GM18508 (cell line): ENCODE measurements at regions not wholly inside any gene's neighbourhood (a gene's known extent, or its start where the extent isn't known, plus 50 kb on each side); places are given as distances from the start of the nearest gene placed in this dataset.
"Not testable (repeated sequence)": the region's sequence is repeated elsewhere in the genome, so short reads cannot be mapped to it uniquely, and the experiment has no call there.

Experiments used
- ATAC-seq: cut with Tn5 transposase; IDR thresholded peaks from one replicate; pipeline ENCODE4 v1.9.1; 2021; ENCODE audit warnings: moderate number of reproducible peaks; ENCODE audit not compliant: insufficient read depth, unreplicated experiment

DNA sequence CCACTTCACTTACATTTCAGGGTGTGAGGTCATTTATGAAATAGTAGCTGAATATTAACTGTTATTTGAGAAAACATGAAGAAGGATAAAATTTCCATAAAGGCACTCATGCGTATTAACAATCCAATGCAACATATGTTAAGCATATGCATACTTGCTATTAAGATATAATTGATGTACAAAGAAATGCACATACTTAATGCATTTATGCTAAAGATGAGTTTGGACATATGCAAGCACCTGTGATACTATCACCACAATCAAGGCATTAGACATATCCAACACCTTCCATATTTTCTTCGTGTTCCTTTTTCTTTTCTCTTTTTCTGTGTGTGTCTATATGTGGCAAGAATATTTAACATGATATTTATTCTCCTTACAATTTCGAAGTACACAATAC, 464.8 kb upstream of the BRINP3 start:
- no peak for ATAC-seq

DNA sequence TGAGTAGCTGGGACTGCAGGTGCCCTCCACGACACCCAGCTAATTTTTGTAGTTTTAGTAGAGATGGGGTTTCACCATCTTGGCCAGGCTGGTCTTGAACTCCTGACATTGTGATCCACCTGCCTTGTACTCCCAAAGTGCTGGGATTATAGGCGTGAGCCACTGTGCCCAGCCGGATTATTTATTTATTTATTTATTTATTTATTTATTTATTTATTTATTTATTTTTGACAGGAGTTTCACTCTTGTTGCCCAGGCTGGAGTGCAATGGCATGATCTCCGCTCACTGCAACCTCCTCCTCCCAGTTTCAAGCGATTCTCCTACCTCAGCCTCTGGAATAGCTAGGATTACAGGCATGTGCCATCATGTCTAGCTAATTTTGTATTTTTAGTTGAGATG, 466.1 kb upstream of the BRINP3 start:
- not testable (repeated sequence) for ATAC-seq

- ATAC-seq: no peak
Observed at GRCh38 chr1:190949939-190950338, 472.3 kb upstream of the BRINP3 start.

DNA sequence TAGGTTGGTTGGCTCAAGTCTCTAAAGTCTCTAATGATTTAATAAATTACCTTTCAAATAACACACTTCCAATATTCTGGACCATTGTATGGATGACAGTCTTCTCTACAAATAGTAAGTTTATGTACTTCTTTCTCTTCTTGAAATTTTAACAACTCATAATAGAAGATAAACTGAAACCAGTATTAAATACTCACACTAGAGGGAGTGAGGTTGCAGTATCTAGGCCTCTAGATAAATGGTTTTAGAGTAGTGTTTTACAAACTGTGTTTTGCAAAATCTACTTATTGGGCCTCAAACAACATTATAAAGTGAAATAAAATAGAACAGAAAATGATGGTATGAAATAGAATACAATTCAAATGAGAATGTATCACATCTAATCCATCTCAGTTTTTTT, 479.9 kb upstream of the BRINP3 start:
- ATAC-seq: no peak

GRCh38 chr1:190963321-190963720, 485.7 kb upstream of the BRINP3 start:
- ATAC-seq: no peak

GRCh38 chr1:190975827-190976226, 498.2 kb upstream of the BRINP3 start:
- no peak for ATAC-seq

DNA sequence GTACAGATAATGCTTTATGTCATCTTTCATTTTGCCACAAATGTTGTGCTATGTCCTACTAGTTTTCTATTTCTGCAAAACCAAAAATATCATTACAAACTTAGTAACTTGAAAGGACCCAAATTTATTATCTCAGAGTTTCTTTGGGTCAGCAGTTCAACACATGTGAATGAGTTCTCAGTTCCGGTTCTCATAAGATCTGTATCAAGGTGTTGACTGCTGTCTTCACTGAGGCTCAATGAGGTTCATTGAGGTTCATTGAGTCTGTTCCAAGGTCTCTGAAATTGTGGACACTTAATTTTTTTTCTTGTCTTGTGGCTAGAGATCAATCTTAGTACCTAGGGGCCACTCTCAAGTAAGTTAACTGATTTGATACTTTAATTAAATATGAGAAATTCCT, 525.1 kb upstream of the BRINP3 start:
- ATAC-seq: no peak

DNA sequence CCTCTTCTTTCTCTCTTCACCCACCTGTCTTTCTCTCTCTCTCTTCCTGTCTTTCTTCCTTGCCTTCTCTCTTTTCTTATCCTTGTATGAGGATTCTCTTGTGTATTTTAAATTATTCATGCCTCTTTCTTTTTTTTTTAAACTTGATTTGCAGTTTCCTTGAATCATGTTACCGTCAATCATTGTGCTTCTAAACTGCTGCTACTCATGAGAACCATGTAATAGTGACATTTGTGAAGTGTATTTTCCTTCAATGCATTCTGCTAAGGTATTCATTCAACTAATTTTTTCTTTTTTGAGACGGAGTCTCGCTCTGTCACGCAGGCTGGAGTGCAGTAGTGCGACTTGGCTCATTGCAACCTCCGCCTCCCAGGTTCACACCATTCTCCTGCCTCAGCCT, 539.1 kb upstream of the BRINP3 start:
- ATAC-seq: no peak

DNA sequence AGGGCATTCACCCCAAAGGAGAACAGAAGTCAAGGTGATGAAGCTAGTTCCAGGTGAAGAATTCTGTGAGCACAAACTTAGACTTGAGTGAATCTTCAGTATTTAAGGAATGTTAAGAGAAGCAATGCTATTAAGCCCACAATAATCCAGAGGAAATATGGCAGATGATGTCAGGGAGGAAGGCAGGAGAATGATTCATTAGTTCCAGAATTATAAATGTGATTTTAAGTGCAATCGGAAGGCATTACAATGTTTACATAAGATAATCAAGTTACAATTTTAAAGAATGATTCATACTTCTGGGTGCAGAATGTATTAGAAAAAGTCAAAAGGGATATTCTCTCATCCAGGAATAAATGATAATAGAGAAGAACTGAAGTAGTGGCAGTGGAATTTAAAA, 545.2 kb upstream of the BRINP3 start:
- no peak for ATAC-seq

DNA sequence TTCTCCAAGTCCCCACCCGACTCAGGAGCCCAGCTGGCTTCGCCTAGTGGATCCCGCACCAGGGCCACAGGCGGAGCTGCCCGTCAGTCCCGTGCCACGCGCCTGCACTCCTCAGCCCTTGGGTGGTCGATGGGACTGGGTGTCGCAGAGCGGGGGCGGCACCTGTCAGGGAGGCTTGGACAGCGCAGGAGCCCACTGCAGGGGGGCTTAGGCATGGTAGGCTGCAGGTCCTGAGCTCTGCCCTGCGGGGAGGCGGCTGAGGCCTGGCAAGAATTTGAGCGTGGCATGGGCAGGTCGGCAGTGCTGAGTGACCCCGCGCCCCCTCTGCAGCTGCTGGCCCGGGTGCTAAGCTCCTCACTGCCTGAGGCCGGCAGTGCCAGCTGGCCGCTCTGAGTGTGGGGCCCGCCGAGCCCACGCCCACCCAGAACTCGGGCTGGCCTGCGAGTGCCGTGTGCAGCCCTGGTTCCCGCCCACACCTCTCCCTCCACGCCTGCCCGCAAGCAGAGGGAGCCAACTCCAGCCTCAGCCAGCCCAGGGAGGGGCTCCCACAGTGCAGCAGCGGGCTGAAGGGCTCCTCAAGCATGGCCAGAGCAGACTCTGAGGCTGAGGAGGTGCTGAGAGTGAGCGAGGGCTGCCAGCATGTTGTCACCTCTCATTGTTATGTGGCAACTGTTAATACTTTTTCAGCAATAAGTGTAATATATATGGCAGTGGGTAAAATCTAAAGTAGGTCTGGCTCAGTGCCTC, 548.4 kb upstream of the BRINP3 start:
- ATAC-seq: no peak

DNA sequence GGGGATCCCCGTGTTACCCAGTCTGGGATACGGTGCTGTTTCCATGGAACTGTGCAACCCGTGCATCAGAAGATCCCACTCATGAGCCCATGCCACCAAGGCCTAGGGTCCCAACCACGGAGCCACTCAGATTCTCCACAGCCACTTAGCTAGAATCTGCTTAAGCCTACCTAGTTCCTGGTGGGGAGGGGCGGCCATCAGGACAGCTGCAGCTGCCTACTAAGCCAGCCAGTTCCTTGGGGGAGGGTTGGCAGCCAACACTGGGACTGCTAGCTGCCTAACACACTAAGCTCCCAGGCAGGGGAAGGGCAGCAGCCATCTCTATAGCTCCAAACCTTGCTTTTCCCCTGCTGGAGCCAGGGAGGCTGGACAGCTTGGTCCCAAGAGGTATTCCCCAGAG, 549.2 kb upstream of the BRINP3 start:
- ATAC-seq: no peak

DNA sequence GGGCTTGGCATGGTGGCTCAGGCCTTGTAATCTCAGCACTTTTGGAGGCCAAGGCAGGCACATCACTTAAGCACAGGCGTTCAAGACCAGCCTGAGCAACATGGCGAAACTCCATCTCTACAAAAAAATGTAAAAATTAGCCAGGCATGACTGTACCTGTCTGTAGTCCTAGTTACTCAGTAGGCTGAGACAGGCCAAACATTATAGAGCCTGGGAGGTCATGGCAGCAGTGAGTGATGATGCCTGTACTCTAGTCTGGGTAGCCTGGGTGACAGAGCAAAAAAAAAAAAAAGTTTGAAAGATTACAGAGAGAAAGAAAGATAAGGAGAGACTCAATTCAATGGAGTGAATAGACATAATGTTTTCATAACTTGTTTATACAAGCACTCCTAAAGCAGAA, 556.5 kb upstream of the BRINP3 start:
- no peak for ATAC-seq

DNA sequence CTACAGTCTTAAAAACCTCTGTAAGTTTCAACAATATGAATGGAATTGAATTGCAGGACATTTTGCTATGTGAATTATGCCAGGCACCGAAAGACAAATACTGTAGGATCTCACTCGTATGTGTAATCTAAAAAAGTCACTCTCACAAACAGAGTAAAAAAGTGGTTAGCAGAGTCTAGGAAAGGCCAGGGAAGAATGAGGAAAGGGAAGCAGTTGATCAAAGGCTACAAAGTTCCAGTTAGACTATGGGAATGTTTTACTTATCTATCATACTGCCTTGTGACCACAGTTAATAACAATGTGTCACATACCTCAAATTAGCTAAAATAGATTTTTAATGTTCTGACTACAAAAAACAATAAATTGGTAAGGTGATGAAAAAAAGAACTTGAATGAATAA, 565.4 kb upstream of the BRINP3 start:
- ATAC-seq: no peak

GRCh38 chr1:191049781-191050180, 572.1 kb upstream of the BRINP3 start:
- no peak for ATAC-seq

GRCh38 chr1:191052888-191053287, 575.2 kb upstream of the BRINP3 start:
- ATAC-seq: no peak

- ATAC-seq: no peak
Observed at GRCh38 chr1:191065346-191065745, 587.7 kb upstream of the BRINP3 start.

GRCh38 chr1:191065771-191066170, 588.1 kb upstream of the BRINP3 start:
- no peak for ATAC-seq

GRCh38 chr1:191074881-191075280, 597.2 kb upstream of the BRINP3 start:
- ATAC-seq: no peak

GRCh38 chr1:191083090-191083489, 605.4 kb upstream of the BRINP3 start:
- ATAC-seq: not testable (repeated sequence)

DNA sequence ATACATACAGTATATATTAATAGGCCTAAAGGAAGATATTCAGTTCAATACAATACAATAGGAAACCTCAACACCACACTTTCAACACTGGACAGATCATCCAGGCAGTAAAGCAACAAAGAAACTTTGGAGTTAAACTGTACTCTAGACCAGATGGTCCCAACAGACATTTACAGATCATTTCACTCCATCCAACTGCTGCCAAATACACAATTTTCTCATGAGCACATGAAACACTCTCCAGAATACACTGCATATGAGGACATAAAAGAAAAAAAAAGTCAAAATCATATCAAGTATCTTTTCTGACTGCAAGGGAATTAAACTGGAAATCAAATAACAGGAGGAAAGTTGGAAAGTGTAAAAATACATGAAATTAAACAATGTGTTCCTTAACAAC, 607.5 kb upstream of the BRINP3 start:
- no peak for ATAC-seq

DNA sequence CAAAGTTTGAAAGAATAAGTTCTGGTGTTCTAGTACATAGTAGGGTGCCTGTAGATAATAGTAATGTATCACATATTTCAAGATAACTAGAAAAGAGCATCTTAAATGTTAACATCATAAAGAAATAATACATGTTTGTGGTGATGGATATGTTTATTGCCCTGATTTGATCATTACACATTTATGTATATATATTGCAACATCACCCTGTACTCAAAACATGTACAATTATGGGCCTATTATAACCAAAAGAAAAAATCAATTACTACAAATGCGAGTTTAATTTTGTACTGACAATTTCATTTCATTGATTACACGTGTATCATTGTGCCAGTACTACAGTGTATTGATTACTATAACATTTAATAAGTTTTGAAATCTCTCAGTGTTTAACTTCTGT, 609.2 kb upstream of the BRINP3 start:
- ATAC-seq: no peak

DNA sequence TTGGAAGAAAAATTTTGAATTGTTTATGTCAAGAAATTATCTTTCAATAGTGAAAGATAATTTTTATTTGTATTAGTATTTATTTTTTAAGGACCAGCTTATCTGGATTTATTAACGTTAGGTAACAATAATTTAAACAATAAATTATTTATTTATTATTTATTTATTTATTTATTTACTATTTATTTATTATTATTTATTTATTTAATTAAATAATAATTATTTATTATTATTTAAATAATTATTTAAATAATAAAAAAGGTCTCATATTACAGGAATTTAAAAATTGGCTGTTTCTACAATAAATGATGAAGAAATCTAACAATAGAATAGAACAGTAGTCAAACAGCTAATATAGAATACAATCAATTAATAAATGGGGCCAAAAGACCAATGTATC, 618.7 kb upstream of the BRINP3 start:
- no peak for ATAC-seq

DNA sequence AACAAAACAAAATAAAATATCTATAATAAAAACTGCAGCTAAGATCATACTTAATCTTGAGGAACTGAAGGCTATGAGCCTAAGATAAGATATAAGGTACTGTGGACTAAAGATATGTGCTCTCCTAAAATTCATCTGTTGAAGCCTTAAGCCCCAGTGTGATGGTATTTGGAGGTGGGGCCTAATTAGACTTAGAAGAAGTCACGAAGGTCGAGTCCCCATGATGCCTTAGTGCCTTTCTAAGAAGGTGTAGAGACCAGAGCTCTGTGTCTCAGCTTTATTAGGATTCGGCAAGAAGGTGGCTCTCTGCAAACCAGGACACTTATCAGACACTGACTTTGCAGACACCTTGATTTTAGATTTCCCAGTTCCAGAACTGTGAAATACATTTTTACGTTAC, 622.0 kb upstream of the BRINP3 start:
- ATAC-seq: no peak
